ENCODE measurements at regions not wholly inside any gene's neighbourhood (a gene's known extent, or its start where the extent isn't known, plus 50 kb on each side); places are given as distances from the start of the nearest gene placed in this dataset.

- Histone ChIP-seq H3K4me1 (ENCODE audit: control insufficient read depth in 4 of 4, insufficient read depth in 4 of 4, low read length in 3 of 4) (no peaks in the 10 kb centered on the region), H3K36me3 (ENCODE audit: control insufficient read depth in 4 of 4, insufficient read depth in 3 of 4, low read depth in 1 of 4, low read length in 3 of 4) (no peaks in the 10 kb centered on the region), H3K4me3 (ENCODE audit: low read depth in 1 of 3, low read length in 3 of 3) (no peak overlapping the region), H3K9ac (ENCODE audit: low read depth in 1 of 2, low read length in 2 of 2) (no peak overlapping the region), H3K27me3 (ENCODE audit: control insufficient read depth in 4 of 4, insufficient read depth in 4 of 4, low read length in 3 of 4) (no peaks in the 10 kb centered on the region), H3K27ac (ENCODE audit: low read depth in 1 of 2, low read length in 2 of 2) (no peak overlapping the region), H3K9me3 (ENCODE audit: control insufficient read depth in 4 of 4, low read length in 3 of 4) (peaks cover 0 to 3% (median under 1%) of the 10 kb centered on the region in 4 donors)
- no peak for DNase-seq (ENCODE audit: low spot score)
- TF ChIP-seq TAF1 (conservative IDR thresholded peaks at IDR 0.05) (no peak), REST (IDR thresholded peaks at IDR 0.05) (no peak), CTCF (IDR thresholded peaks at IDR 0.05; ENCODE audit: low read depth, low read length, missing input control) (no peak), EGR1 (IDR thresholded peaks at IDR 0.05; ENCODE audit: low read depth in 2 of 2) (no peak), RAD21 (IDR thresholded peaks at IDR 0.05) (no peak)
- WGBS = 89% methylated on average over 8 of the region's 8 CpGs
These were observed 358.0 kb downstream of the CTTN start for GRCh38 chr11:70756341-70756740.

- no peak for TF ChIP-seq REST (IDR thresholded peaks at IDR 0.05)
- TF ChIP-seq, protein P1, sequence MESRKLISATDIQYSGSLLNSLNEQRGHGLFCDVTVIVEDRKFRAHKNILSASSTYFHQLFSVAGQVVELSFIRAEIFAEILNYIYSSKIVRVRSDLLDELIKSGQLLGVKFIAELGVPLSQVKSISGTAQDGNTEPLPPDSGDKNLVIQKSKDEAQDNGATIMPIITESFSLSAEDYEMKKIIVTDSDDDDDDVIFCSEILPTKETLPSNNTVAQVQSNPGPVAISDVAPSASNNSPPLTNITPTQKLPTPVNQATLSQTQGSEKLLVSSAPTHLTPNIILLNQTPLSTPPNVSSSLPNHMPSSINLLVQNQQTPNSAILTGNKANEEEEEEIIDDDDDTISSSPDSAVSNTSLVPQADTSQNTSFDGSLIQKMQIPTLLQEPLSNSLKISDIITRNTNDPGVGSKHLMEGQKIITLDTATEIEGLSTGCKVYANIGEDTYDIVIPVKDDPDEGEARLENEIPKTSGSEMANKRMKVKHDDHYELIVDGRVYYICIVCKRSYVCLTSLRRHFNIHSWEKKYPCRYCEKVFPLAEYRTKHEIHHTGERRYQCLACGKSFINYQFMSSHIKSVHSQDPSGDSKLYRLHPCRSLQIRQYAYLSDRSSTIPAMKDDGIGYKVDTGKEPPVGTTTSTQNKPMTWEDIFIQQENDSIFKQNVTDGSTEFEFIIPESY (IDR thresholded peaks at IDR 0.05) = no peak
- TF ChIP-seq EGR1 (IDR thresholded peaks at IDR 0.05; ENCODE audit: low read depth in 2 of 2) = no peak
- no peak for TF ChIP-seq GABPA (IDR thresholded peaks at IDR 0.05 in 1 of 2, conservative IDR thresholded peaks at IDR 0.05 in 1 of 2)
- no peak for TF ChIP-seq FOXA1 (IDR thresholded peaks at IDR 0.05)
- Histone ChIP-seq H3K9me3 (ENCODE audit: control insufficient read depth in 4 of 4, low read length in 3 of 4) (peaks cover 0 to 4% (median 0%) of the 10 kb centered on the region in 4 donors), H3K27me3 (ENCODE audit: control insufficient read depth in 4 of 4, insufficient read depth in 4 of 4, low read length in 3 of 4) (no peaks in the 10 kb centered on the region), H3K4me3 (ENCODE audit: low read depth in 1 of 3, low read length in 3 of 3) (no peak overlapping the region), H3K36me3 (ENCODE audit: control insufficient read depth in 4 of 4, insufficient read depth in 3 of 4, low read depth in 1 of 4, low read length in 3 of 4) (no peaks in the 10 kb centered on the region), H3K4me1 (ENCODE audit: control insufficient read depth in 4 of 4, insufficient read depth in 4 of 4, low read length in 3 of 4) (no peaks in the 10 kb centered on the region), H3K27ac (ENCODE audit: low read depth in 1 of 2, low read length in 2 of 2) (no peak overlapping the region), H3K9ac (ENCODE audit: low read depth in 1 of 2, low read length in 2 of 2) (no peak overlapping the region)
- 83% methylated on average over 7 of the region's 7 CpGs for WGBS
- DNase-seq (ENCODE audit: low spot score) = no peak
These were observed 358.4 kb downstream of the CTTN start for GRCh38 chr11:70756756-70757155.

Data from liver (tissue), 8 donors.